ENCODE measurements at regions not wholly inside any gene's neighbourhood (a gene's known extent, or its start where the extent isn't known, plus 50 kb on each side); places are given as distances from the start of the nearest gene placed in this dataset.
"Not testable (repeated sequence)": the region's sequence is repeated elsewhere in the genome, so short reads cannot be mapped to it uniquely, and the experiment has no call there.

DNA sequence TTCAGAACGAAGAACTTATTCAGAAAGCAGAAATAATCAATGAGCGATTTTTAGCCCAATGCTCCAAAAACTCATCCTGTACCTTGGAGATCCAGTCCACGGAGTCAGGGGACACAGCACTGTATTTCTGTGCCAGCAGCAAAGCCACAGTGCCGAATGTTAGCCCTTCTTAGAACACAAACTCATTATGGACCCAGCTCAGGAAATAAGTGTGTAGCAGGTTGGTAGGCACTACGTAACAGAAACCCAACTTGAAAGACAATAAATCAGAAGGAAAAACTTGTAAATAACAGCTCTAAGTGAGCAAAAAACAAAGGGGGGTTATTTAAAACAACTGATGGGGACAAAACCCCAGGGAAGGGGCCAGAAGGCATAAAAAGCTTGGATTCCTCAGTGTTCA, 112.0 kb upstream of the PRSS1 start:
- H3K4me1 ChIP-seq (ENCODE audit: insufficient read depth, insufficient read length): no peaks in the 10 kb centered on the region
- H3K27me3 ChIP-seq (ENCODE audit: insufficient read depth, insufficient read length): peaks cover 3% of the 10 kb centered on the region
- no peak for DNase-seq (ENCODE audit: low read depth, low spot score)
- H3K9ac ChIP-seq (ENCODE audit: insufficient read length, low read depth): no peak overlapping the region
- H3K4me3 ChIP-seq (ENCODE audit: insufficient read length, low read depth): no peak overlapping the region
- H3K9me3 ChIP-seq (ENCODE audit: insufficient read depth, low read length): no peaks in the 10 kb centered on the region
- no peak for TF ChIP-seq ZNF274 (IDR thresholded peaks at IDR 0.05; ENCODE audit: low read depth, low read length)
- TF ChIP-seq YY1 (IDR thresholded peaks at IDR 0.05; ENCODE audit: insufficient read depth, insufficient read length): no peak
- TF ChIP-seq SUZ12 (IDR thresholded peaks at IDR 0.05; ENCODE audit: extremely low read depth, insufficient read depth, insufficient read length): no peak
- H3K36me3 ChIP-seq (ENCODE audit: insufficient read depth, insufficient read length, low read length): no peaks in the 10 kb centered on the region

GRCh38 chr7:142636751-142637150, 112.5 kb upstream of the PRSS1 start:
- peaks cover 8% of the 10 kb centered on the region for H3K27me3 ChIP-seq (ENCODE audit: insufficient read depth, insufficient read length)
- no peaks in the 10 kb centered on the region; the same call in 1 of the 2 replicates for H3K9me3 ChIP-seq (ENCODE audit: insufficient read depth, low read length)
- H3K36me3 ChIP-seq (ENCODE audit: insufficient read depth, insufficient read length, low read length): no peaks in the 10 kb centered on the region
- H3K4me1 ChIP-seq (ENCODE audit: insufficient read depth, insufficient read length): no peaks in the 10 kb centered on the region
- no peak overlapping the region for H3K4me3 ChIP-seq (ENCODE audit: insufficient read length, low read depth)
- H3K9ac ChIP-seq (ENCODE audit: insufficient read length, low read depth): no peak overlapping the region
- no peak for DNase-seq (ENCODE audit: low read depth, low spot score)
- TF ChIP-seq SUZ12 (IDR thresholded peaks at IDR 0.05; ENCODE audit: extremely low read depth, insufficient read depth, insufficient read length) (no peak), ZNF274 (IDR thresholded peaks at IDR 0.05; ENCODE audit: low read depth, low read length) (no peak), YY1 (IDR thresholded peaks at IDR 0.05; ENCODE audit: insufficient read depth, insufficient read length) (no peak)

DNA sequence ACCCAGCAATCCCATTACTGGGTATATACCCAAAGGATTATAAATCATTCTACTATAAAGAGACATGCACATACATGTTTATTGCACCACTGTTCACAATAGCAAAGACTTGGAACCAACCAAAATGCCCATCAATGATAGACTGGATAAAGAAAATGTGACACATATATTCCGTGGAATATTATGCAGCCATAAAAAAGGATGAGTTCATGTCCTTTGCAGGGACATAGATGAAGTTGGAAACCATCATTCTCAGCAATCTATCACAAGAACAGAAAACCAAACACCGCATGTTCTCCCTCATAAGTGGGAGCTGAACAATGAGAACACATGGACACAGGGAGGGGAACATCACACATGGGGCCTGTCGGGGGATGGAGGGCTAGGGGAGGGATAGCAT, 113.2 kb upstream of the PRSS1 start:
- not testable (repeated sequence) for H3K36me3 ChIP-seq (ENCODE audit: insufficient read depth, insufficient read length, low read length); H3K9ac ChIP-seq (ENCODE audit: insufficient read length, low read depth); H3K9me3 ChIP-seq (ENCODE audit: insufficient read depth, low read length); H3K4me3 ChIP-seq (ENCODE audit: insufficient read length, low read depth); H3K4me1 ChIP-seq (ENCODE audit: insufficient read depth, insufficient read length); DNase-seq (ENCODE audit: low read depth, low spot score)
- H3K27me3 ChIP-seq (ENCODE audit: insufficient read depth, insufficient read length): peaks cover 14% of the 10 kb centered on the region

DNA sequence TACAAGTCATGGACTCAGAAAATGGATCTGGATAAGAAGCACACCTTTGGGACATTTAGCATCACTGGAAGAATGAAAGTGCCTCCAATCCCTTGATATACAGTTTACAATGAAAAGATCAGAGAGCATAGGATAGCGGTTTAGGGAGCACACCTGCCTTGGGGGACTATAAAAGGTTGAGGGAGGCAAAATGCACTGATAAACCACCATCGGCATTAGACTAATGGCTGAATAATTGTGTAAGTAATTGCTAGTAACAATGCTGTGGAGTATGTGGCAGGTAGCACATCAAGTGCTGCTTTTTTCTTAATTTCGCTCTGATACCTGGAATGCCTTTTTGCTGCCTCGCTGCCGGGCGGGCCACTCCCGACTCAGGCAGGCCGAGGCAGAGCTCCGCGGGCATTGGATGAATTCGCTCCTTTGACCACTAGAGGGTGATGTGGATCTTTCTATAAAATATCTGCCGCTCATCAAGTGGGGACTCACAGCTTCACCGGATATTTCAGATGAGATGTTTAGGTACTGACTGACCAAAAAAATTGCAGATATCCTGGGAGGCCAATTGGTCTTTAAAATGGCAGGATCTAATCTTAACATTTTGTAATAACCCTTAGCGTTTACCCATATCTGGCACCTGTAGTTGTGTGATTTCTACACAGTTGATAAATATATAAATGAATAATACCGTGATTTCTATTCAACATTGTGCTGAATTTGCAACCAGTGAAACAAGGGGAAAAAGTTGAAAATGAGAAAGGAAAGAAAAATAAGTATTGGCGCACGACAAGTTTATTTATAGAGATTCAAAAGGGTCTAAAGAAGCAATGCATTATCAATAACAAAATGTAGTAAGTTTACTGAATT, 116.8 kb upstream of the PRSS1 start:
- H3K36me3 ChIP-seq (ENCODE audit: insufficient read depth, insufficient read length, low read length): no peaks in the 10 kb centered on the region
- no peak overlapping the region for H3K4me3 ChIP-seq (ENCODE audit: insufficient read length, low read depth)

GRCh38 chr7:142629588-142630260, 119.5 kb upstream of the PRSS1 start:
- Histone ChIP-seq H3K9me3 (ENCODE audit: insufficient read depth, low read length) (no peaks in the 10 kb centered on the region; the same call in 1 of the 2 replicates), H3K9ac (ENCODE audit: insufficient read length, low read depth) (no peak overlapping the region), H3K4me1 (ENCODE audit: insufficient read depth, insufficient read length) (no peaks in the 10 kb centered on the region), H3K36me3 (ENCODE audit: insufficient read depth, insufficient read length, low read length) (no peaks in the 10 kb centered on the region), H3K4me3 (ENCODE audit: insufficient read length, low read depth) (no peak overlapping the region), H3K27me3 (ENCODE audit: insufficient read depth, insufficient read length) (peaks cover 14% of the 10 kb centered on the region)
- DNase-seq (ENCODE audit: low read depth, low spot score): no peak
- TF ChIP-seq ZNF274 (IDR thresholded peaks at IDR 0.05; ENCODE audit: low read depth, low read length) (no peak), YY1 (IDR thresholded peaks at IDR 0.05; ENCODE audit: insufficient read depth, insufficient read length) (no peak), SUZ12 (IDR thresholded peaks at IDR 0.05; ENCODE audit: extremely low read depth, insufficient read depth, insufficient read length) (no peak)

More for the DNA sequence above, 116.8 kb upstream of the PRSS1 start:
- no peak overlapping the region for H3K9ac ChIP-seq (ENCODE audit: insufficient read length, low read depth)
- DNase-seq (ENCODE audit: low read depth, low spot score): peak; percentile 71
- H3K27me3 ChIP-seq (ENCODE audit: insufficient read depth, insufficient read length): peaks cover 14% of the 10 kb centered on the region
- no peaks in the 10 kb centered on the region for H3K4me1 ChIP-seq (ENCODE audit: insufficient read depth, insufficient read length)
- TF ChIP-seq ZNF274 (IDR thresholded peaks at IDR 0.05; ENCODE audit: low read depth, low read length): no peak
- no peak for TF ChIP-seq YY1 (IDR thresholded peaks at IDR 0.05; ENCODE audit: insufficient read depth, insufficient read length)
- no peak for TF ChIP-seq SUZ12 (IDR thresholded peaks at IDR 0.05; ENCODE audit: extremely low read depth, insufficient read depth, insufficient read length)
- no peaks in the 10 kb centered on the region; the same call in 1 of the 2 replicates for H3K9me3 ChIP-seq (ENCODE audit: insufficient read depth, low read length)

DNA sequence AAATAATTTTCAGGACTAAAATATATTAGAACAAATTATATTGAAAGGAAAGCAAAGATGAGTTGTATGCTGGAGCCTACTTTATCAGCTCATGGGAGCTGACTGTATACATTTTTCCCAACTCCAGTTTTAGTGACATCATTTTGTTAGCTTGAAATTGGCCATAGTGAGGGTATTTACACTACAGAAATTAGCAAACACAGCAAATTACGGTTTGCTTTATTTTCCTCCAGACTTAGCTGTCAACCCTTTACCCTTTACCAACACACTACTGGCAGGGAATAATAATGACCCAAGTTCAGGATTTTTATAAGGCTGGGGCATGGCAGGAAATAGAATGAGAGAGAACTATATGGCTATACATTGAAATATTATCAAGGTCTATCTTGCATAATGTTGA, 120.3 kb upstream of the PRSS1 start:
- H3K36me3 ChIP-seq (ENCODE audit: insufficient read depth, insufficient read length, low read length): no peaks in the 10 kb centered on the region
- no peak for DNase-seq (ENCODE audit: low read depth, low spot score)
- H3K27me3 ChIP-seq (ENCODE audit: insufficient read depth, insufficient read length): peaks cover 14% of the 10 kb centered on the region
- TF ChIP-seq ZNF274 (IDR thresholded peaks at IDR 0.05; ENCODE audit: low read depth, low read length) (no peak), YY1 (IDR thresholded peaks at IDR 0.05; ENCODE audit: insufficient read depth, insufficient read length) (no peak), SUZ12 (IDR thresholded peaks at IDR 0.05; ENCODE audit: extremely low read depth, insufficient read depth, insufficient read length) (no peak)
- no peaks in the 10 kb centered on the region; the same call in 1 of the 2 replicates for H3K9me3 ChIP-seq (ENCODE audit: insufficient read depth, low read length)
- H3K4me1 ChIP-seq (ENCODE audit: insufficient read depth, insufficient read length): no peaks in the 10 kb centered on the region
- H3K4me3 ChIP-seq (ENCODE audit: insufficient read length, low read depth): no peak overlapping the region
- H3K9ac ChIP-seq (ENCODE audit: insufficient read length, low read depth): no peak overlapping the region

- DNase-seq (ENCODE audit: low read depth, low spot score); H3K4me1 ChIP-seq (ENCODE audit: insufficient read depth, insufficient read length); H3K9ac ChIP-seq (ENCODE audit: insufficient read length, low read depth); H3K36me3 ChIP-seq (ENCODE audit: insufficient read depth, insufficient read length, low read length); H3K9me3 ChIP-seq (ENCODE audit: insufficient read depth, low read length); H3K4me3 ChIP-seq (ENCODE audit: insufficient read length, low read depth): not testable (repeated sequence)
- H3K27me3 ChIP-seq (ENCODE audit: insufficient read depth, insufficient read length): peaks cover 11% of the 10 kb centered on the region
Measured at GRCh38 chr7:142627223-142627622, 122.0 kb upstream of the PRSS1 start.
